Esophagus muscularis mucosa (tissue), 4 donors: ENCODE measurements at regions not wholly inside any gene's neighbourhood (a gene's known extent, or its start where the extent isn't known, plus 50 kb on each side); places are given as distances from the start of the nearest gene placed in this dataset.

Experiments
- CTCF ChIP-seq, 3 experiments: fragments of 200-600 bp in 2 of 3; fragments of 450-650 bp in 1 of 3; sonication (generic) in 2 of 3; IDR thresholded peaks; one replicate each; pipeline ENCODE4 v1.5.1; 2017 to 2019; ENCODE audit warnings: antibody characterized with exemption in 3 of 3, mild to moderate bottlenecking in 2 of 3, moderate library complexity in 1 of 3
- EP300 ChIP-seq: sonication (generic); formaldehyde crosslinking; IDR thresholded peaks from one replicate; pipeline ENCODE4 v1.6.1; 2017; ENCODE audit warnings: antibody characterized with exemption
- POLR2A ChIP-seq: fragments of 450-650 bp; IDR thresholded peaks from one replicate; pipeline ENCODE4 v1.6.1; 2017; ENCODE audit warnings: antibody characterized with exemption, moderate library complexity, mild to moderate bottlenecking, low read depth
- POLR2AphosphoS5 ChIP-seq, 2 donors: sonication (generic); formaldehyde crosslinking; IDR thresholded peaks; one replicate each; pipeline ENCODE4 v1.6.1; 2017; ENCODE audit warnings: antibody characterized with exemption in 2 of 2

GRCh38 chr12:84294246-84294645 lies 618.4 kb downstream of the SLC6A15 start:
- TF ChIP-seq POLR2AphosphoS5 (IDR thresholded peaks at IDR 0.05) (no peak), POLR2A (no peak), CTCF (IDR thresholded peaks at IDR 0.05) (no peak), EP300 (no peak)
